PC-3 (cell line): ENCODE measurements at regions not wholly inside any gene's neighbourhood (a gene's known extent, or its start where the extent isn't known, plus 50 kb on each side); places are given as distances from the start of the nearest gene placed in this dataset.

ENCODE experiments used
- ATAC-seq: fragments of 200-7000 bp; cut with Tn5 transposase; 2 replicates; pipeline ENCODE4 v1.9.1; 2020; ENCODE audit warnings: mild to moderate bottlenecking, moderate library complexity
- BruUV-seq: library from RNA; stranded (reverse); fragments of 400-500 nt; replicated peaks from 2 replicates; lab custom pipeline; 2021; lab: Mats Ljungman, UMichigan
- CTCF ChIA-PET: fragments of 300-600 bp; sonication (Branson Sonifier 250); formaldehyde crosslinking; loops from one replicate; lab custom pipeline; 2022; ENCODE audit warnings: antibody characterized with exemption; lab: Charles Lee
- POLR2A ChIA-PET: fragments of 300-600 bp; sonication (Branson Sonifier 250); formaldehyde crosslinking; loops from one replicate; lab custom pipeline; 2022; ENCODE audit warnings: antibody characterized with exemption; ENCODE audit not compliant: unreplicated experiment; lab: Charles Lee
- DNase-seq: peaks from one replicate; pipeline ENCODE4 v3.0.0-alpha.2; 2015
- H2AFZ ChIP-seq: fragments of 300-600 bp; sonication (generic); 2 replicates; pipeline ENCODE4 v1.6.0; 2016; ENCODE audit warnings: antibody characterized with exemption, low read length
- H3F3A ChIP-seq: fragments of 300-600 bp; sonication (generic); one replicate; pipeline ENCODE4 v1.6.0; 2017; ENCODE audit warnings: antibody characterized with exemption, low read length, control low read depth, mild to moderate bottlenecking; ENCODE audit not compliant: unreplicated experiment
- H3K27ac ChIP-seq: fragments of 300-600 bp; sonication (generic); 2 replicates; pipeline ENCODE4 v1.5.1; 2016; ENCODE audit warnings: mild to moderate bottlenecking, low read length
- H3K27me3 ChIP-seq: fragments of 300-600 bp; sonication (generic); 2 replicates; pipeline ENCODE4 v1.6.1; 2016; ENCODE audit warnings: low read length, mixed read lengths
- H3K36me3 ChIP-seq: fragments of 300-600 bp; sonication (generic); 2 replicates; pipeline ENCODE4 v1.6.1; 2016; ENCODE audit warnings: low read depth, mixed run types, low read length, mixed read lengths
- H3K4me1 ChIP-seq: fragments of 300-600 bp; sonication (generic); 2 replicates; pipeline ENCODE4 v1.5.1; 2016; ENCODE audit warnings: low read length; ENCODE audit not compliant: insufficient read depth
- H3K4me2 ChIP-seq: fragments of 300-600 bp; sonication (generic); 2 replicates; pipeline ENCODE4 v1.6.0; 2016; ENCODE audit warnings: low read length
- H3K4me3 ChIP-seq: fragments of 300-600 bp; sonication (generic); 2 replicates; pipeline ENCODE4 v1.5.1; 2016; ENCODE audit warnings: mild to moderate bottlenecking, low read length, mixed read lengths
- H3K79me2 ChIP-seq: fragments of 300-600 bp; sonication (generic); 2 replicates; pipeline ENCODE4 v1.6.1; 2017; ENCODE audit warnings: low read length, mixed read lengths
- H3K9ac ChIP-seq: fragments of 300-600 bp; sonication (generic); 2 replicates; pipeline ENCODE4 v1.6.0; 2016; ENCODE audit warnings: mild to moderate bottlenecking, low read length
- H3K9me2 ChIP-seq: fragments of 300-600 bp; sonication (generic); replicated peaks from 2 replicates; pipeline ENCODE4 v1.6.1; 2016; ENCODE audit warnings: mixed run types, low read length, mixed read lengths
- H3K9me3 ChIP-seq: fragments of 300-600 bp; sonication (generic); 2 replicates; pipeline ENCODE4 v1.6.1; 2016; ENCODE audit warnings: low read length, mixed read lengths
- H4K20me1 ChIP-seq: fragments of 300-600 bp; sonication (generic); 2 replicates; pipeline ENCODE4 v1.6.1; 2016; ENCODE audit warnings: low read length, mixed read lengths
- CTCF ChIP-seq: fragments of 300-600 bp; sonication (generic); conservative IDR thresholded peaks from 2 replicates; pipeline ENCODE4 v1.5.1; 2017; ENCODE audit warnings: antibody characterized with exemption, low read depth, mild to moderate bottlenecking, low read length
- EZH2 ChIP-seq: fragments of 300-600 bp; sonication (generic); IDR thresholded peaks from one replicate; pipeline ENCODE4 v1.6.1; 2017; ENCODE audit warnings: antibody characterized with exemption, mild to moderate bottlenecking, low read length; ENCODE audit not compliant: unreplicated experiment
- EZH2phosphoT487 ChIP-seq: fragments of 300-600 bp; sonication (generic); IDR thresholded peaks from 2 replicates; pipeline ENCODE4 v1.6.1; 2018; ENCODE audit warnings: mild to moderate bottlenecking, antibody characterized with exemption, low read length, borderline replicate concordance
- intact Hi-C: fragments of 100-400 bp; cut with micrococcal nuclease; formaldehyde crosslinking; loops from 2 replicates; pipeline ENCODE4 v1.9.0; 2023

DNA sequence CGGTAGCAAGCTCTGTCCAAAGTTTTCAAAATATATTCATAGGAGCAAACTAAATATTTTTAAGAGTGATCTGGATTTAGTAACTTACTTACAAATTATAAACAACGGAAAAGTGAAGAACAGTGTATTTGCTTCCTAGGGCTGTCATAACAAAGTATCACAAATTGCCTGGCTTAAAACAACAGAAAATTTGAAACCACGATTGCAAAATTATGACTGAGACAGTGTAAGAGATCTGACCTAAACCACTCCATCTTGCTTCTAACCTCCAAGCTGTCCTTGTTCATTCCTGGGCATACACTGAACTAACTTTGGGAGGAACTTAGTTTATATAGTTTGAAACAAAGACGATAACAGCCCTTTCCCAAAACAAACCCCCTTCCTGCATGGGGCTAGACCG is 202.0 kb upstream of the CDH6 start:
- peak overlapping the region; percentile 16; the same call in 1 of the 2 replicates for H3K4me2 ChIP-seq
- H3K27ac ChIP-seq: no peak overlapping the region
- H3K36me3 ChIP-seq: no peaks in the 10 kb centered on the region
- 0 out of 2 replicates have a peak, but pooled peaks cover 5% of the 10 kb centered on the region for H3K4me1 ChIP-seq
- BruUV-seq: no TSS peak
- no peak overlapping the region for H3K9ac ChIP-seq
- POLR2A ChIA-PET: no interaction called here
- no peak overlapping the region for H2AFZ ChIP-seq
- CTCF ChIA-PET: no interaction called here
- ATAC-seq (no peak), DNase-seq (no peak)
- no peaks in the 10 kb centered on the region for H3F3A ChIP-seq
- intact Hi-C loops: no loop called here
- TF ChIP-seq EZH2phosphoT487: no peak
- H3K27me3 ChIP-seq: no peaks in the 10 kb centered on the region
- H4K20me1 ChIP-seq: no peaks in the 10 kb centered on the region
- H3K9me3 ChIP-seq: no peaks in the 10 kb centered on the region
- H3K9me2 ChIP-seq: no peaks in the 10 kb centered on the region
- no peak overlapping the region for H3K4me3 ChIP-seq
- no peaks in the 10 kb centered on the region for H3K79me2 ChIP-seq

DNA sequence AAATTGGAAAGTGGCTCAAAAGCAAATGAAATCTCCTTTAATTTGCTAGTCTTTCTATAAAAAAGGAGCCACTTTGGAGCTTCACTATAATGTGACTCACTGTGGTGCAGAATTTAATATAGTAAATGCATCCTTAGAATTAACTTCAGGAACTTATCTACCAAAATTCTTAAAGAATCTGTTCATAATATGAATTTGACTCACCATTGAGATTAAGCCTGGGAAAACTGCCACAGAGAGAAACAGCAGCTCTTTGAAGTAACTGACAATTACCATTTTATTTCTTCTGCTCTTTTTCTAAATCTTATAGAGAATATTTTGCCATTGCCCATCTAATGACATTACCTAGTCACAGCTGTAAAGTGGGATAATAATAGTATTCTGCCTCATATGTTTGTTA is 211.9 kb upstream of the CDH6 start:
- no peak overlapping the region for H3K27ac ChIP-seq
- peaks cover 30% of the 10 kb centered on the region for H3K27me3 ChIP-seq
- POLR2A ChIA-PET: no interaction called here
- no peaks in the 10 kb centered on the region for H3K9me3 ChIP-seq
- CTCF ChIA-PET: no interaction called here
- ATAC-seq (no peak), DNase-seq (no peak)
- H3K36me3 ChIP-seq: no peaks in the 10 kb centered on the region
- no peaks in the 10 kb centered on the region for H3F3A ChIP-seq
- H3K79me2 ChIP-seq: no peaks in the 10 kb centered on the region
- no TSS peak for BruUV-seq
- intact Hi-C loops: no loop called here
- TF ChIP-seq EZH2phosphoT487: no peak
- no peak overlapping the region for H3K9ac ChIP-seq
- H3K4me1 ChIP-seq: no peaks in the 10 kb centered on the region
- H3K4me2 ChIP-seq: no peak overlapping the region
- H2AFZ ChIP-seq: no peak overlapping the region
- no peaks in the 10 kb centered on the region for H3K9me2 ChIP-seq
- no peaks in the 10 kb centered on the region for H4K20me1 ChIP-seq
- no peak overlapping the region for H3K4me3 ChIP-seq

DNA sequence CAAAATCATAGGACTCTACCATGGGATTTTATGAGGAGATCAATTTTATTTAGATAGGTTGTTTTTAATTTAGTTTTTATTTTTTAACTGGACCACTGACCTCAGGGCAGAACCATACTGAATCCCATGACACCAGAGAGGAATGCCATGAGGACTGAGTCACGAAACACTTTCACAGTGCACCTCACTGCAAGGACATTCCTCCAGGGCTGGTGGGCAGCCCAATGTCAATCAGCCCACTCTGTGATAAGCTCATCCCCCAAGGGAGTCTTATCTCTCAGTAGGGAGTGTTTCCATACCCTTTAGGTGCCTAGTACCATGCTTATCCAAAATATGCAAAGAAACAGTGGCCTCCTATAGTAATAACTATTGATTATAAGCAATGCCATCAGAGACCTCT is 224.5 kb upstream of the CDH6 start:
- no peaks in the 10 kb centered on the region for H3K36me3 ChIP-seq
- H3K79me2 ChIP-seq: no peaks in the 10 kb centered on the region
- TF ChIP-seq CTCF: no peak
- no peak for TF ChIP-seq EZH2
- TF ChIP-seq EZH2phosphoT487: no peak
- peaks cover 22% of the 10 kb centered on the region for H3K27me3 ChIP-seq
- no peak for ATAC-seq
- H4K20me1 ChIP-seq: no peaks in the 10 kb centered on the region
- no peak overlapping the region for H3K27ac ChIP-seq
- ChIA-PET POLR2A (no interaction called here), CTCF (no interaction called here)
- no peak overlapping the region for H3K9ac ChIP-seq
- no peak overlapping the region for H2AFZ ChIP-seq
- no peak overlapping the region for H3K4me3 ChIP-seq
- no peaks in the 10 kb centered on the region for H3F3A ChIP-seq
- no peak overlapping the region for H3K4me2 ChIP-seq
- intact Hi-C loops: no loop called here
- BruUV-seq: no TSS peak
- DNase-seq: no peak
- H3K9me2 ChIP-seq: no peaks in the 10 kb centered on the region
- H3K9me3 ChIP-seq: no peaks in the 10 kb centered on the region
- H3K4me1 ChIP-seq: no peaks in the 10 kb centered on the region

DNA sequence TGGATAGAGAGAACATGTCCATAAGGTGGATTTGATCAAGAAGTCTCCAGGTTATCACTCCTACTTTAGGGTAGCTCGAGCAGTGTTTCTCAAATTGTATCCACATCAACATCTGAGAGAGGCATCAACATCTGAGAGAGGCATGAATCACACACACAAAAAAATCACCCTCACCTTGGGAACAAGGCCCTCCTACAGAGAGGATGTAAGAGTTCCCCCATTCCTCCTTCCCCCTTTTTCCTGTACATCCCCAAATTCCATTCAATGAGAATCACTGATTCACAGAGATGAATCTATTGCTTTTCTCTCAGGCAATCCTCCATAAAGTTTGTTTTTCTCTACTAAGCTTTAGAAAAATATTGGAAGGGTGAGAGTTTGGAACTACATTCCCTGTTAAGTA is 233.4 kb upstream of the CDH6 start:
- H3K79me2 ChIP-seq: no peaks in the 10 kb centered on the region
- no peaks in the 10 kb centered on the region for H3K4me1 ChIP-seq
- no peak overlapping the region for H3K4me3 ChIP-seq
- intact Hi-C loops: no loop called here
- no peak overlapping the region for H2AFZ ChIP-seq
- DNase-seq: no peak
- no TSS peak for BruUV-seq
- H3K27me3 ChIP-seq: no peaks in the 10 kb centered on the region
- no peaks in the 10 kb centered on the region for H3K9me3 ChIP-seq
- H3K36me3 ChIP-seq: no peaks in the 10 kb centered on the region
- ChIA-PET POLR2A (no interaction called here), CTCF (no interaction called here)
- H4K20me1 ChIP-seq: no peaks in the 10 kb centered on the region
- no peak overlapping the region for H3K27ac ChIP-seq
- no peaks in the 10 kb centered on the region for H3K9me2 ChIP-seq
- TF ChIP-seq CTCF (no peak), EZH2 (no peak), EZH2phosphoT487 (no peak)
- no peaks in the 10 kb centered on the region for H3F3A ChIP-seq
- H3K4me2 ChIP-seq: no peak overlapping the region
- ATAC-seq: no peak
- H3K9ac ChIP-seq: no peak overlapping the region
